ENCODE measurements at regions not wholly inside any gene's neighbourhood (a gene's known extent, or its start where the extent isn't known, plus 50 kb on each side); places are given as distances from the start of the nearest gene placed in this dataset.

GRCh38 chr4:148827781-148828180 is 385.6 kb upstream of the NR3C2 start:
- TF ChIP-seq, protein P1, sequence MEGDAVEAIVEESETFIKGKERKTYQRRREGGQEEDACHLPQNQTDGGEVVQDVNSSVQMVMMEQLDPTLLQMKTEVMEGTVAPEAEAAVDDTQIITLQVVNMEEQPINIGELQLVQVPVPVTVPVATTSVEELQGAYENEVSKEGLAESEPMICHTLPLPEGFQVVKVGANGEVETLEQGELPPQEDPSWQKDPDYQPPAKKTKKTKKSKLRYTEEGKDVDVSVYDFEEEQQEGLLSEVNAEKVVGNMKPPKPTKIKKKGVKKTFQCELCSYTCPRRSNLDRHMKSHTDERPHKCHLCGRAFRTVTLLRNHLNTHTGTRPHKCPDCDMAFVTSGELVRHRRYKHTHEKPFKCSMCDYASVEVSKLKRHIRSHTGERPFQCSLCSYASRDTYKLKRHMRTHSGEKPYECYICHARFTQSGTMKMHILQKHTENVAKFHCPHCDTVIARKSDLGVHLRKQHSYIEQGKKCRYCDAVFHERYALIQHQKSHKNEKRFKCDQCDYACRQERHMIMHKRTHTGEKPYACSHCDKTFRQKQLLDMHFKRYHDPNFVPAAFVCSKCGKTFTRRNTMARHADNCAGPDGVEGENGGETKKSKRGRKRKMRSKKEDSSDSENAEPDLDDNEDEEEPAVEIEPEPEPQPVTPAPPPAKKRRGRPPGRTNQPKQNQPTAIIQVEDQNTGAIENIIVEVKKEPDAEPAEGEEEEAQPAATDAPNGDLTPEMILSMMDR (IDR thresholded peaks at IDR 0.05; ENCODE audit: low read depth, low read length, missing control alignments), result no peak
- no peak overlapping the region for H3K4me3 ChIP-seq (replicated peaks; ENCODE audit: low read depth, low read length)
- DNase-seq (ENCODE audit: extremely low read depth, low read depth), result no peak

DNA sequence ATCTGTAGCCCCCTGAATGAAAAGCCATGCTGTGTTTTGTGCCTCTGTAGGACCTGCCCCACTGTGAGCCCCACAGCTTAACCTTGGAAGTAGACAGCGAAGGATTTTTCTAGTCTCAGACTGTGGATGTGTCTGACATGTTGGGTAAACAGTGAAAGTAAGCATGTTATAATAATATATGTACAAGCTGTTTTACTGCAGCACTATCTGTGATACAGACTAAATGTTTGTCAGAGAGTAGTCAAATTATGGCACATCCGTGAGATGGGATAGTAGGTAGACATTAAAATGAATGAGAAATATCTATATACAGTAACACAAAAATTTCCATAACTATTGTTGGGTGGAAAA is 381.2 kb upstream of the NR3C2 start:
- DNase-seq (ENCODE audit: extremely low read depth, low read depth), result no peak
- TF ChIP-seq, protein P1 (IDR thresholded peaks at IDR 0.05; ENCODE audit: low read depth, low read length, missing control alignments), result no peak
- no peak overlapping the region for H3K4me3 ChIP-seq (replicated peaks; ENCODE audit: low read depth, low read length)

- DNase-seq (ENCODE audit: extremely low read depth, low read depth), result no peak
- H3K4me3 ChIP-seq (replicated peaks; ENCODE audit: low read depth, low read length), result no peak overlapping the region
- TF ChIP-seq, protein P1 (IDR thresholded peaks at IDR 0.05; ENCODE audit: low read depth, low read length, missing control alignments), result no peak
Measured at GRCh38 chr4:148822572-148823418, 380.6 kb upstream of the NR3C2 start.

- TF ChIP-seq, protein P1 (IDR thresholded peaks at IDR 0.05; ENCODE audit: low read depth, low read length, missing control alignments), result no peak
- no peak for DNase-seq (ENCODE audit: extremely low read depth, low read depth)
- H3K4me3 ChIP-seq (replicated peaks; ENCODE audit: low read depth, low read length), result no peak overlapping the region
Measured at GRCh38 chr4:148814030-148814429, 371.8 kb upstream of the NR3C2 start.

DNA sequence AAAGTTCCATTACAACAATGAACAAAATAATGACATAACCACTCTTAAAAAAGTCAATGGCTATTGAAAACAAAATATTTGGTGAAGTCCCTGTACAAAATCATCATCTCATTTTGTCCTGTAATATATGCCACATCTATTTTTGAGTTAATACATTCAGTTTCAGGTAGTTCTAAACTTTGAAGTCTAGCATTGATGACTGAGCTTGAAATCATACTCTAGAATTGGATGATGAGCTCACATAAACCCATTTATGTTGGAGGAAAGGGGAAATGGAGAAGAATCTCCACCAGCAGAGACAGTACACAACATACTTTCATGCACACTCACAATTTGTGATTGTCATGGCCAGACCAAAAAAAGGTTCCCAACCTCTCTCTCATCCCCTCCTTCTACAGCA is 371.1 kb upstream of the NR3C2 start:
- TF ChIP-seq, protein P1 (IDR thresholded peaks at IDR 0.05; ENCODE audit: low read depth, low read length, missing control alignments), result no peak
- no peak overlapping the region for H3K4me3 ChIP-seq (replicated peaks; ENCODE audit: low read depth, low read length)
- DNase-seq (ENCODE audit: extremely low read depth, low read depth), result no peak

DNA sequence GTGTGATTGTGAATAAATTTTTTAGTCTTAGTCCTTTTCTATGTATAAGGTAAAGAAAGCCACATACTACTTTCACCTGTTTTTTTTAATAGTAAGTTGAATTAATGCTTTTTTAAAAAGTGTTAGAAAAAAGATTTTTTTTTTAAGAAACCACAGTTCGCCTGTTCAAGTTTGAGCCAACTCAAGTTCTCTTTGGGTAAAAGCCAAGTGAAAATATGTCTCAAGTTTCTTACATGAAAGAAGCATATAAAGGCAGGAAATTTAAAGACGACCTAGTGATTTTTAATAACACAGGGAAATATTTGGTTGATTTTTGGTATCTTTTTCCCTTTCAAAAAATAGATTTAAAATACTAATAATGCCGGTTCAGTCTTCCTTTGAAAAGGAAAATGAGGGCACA is 369.9 kb upstream of the NR3C2 start:
- DNase-seq (ENCODE audit: extremely low read depth, low read depth), result no peak
- H3K4me3 ChIP-seq (replicated peaks; ENCODE audit: low read depth, low read length), result no peak overlapping the region
- TF ChIP-seq, protein P1 (IDR thresholded peaks at IDR 0.05; ENCODE audit: low read depth, low read length, missing control alignments), result no peak

DNA sequence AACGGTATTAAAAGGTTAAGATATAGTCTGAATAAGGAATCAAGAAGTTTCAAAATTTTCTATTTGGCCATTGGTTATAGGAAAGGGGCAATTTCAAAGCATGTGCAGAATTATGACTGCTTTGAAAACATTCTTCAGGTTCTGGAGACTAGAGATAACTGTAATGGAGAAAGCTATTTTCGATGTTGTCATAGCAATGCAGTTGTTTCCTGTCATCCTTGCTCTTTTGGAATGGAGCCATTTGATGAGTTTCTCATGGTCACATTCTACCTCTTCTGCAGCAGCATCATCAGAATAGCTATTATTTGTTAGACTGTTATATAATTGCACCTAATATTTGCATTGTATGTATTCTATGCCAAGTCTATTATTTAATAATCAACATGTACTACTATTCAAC is 368.2 kb upstream of the NR3C2 start:
- H3K4me3 ChIP-seq (replicated peaks; ENCODE audit: low read depth, low read length), result no peak overlapping the region
- no peak for DNase-seq (ENCODE audit: extremely low read depth, low read depth)
- TF ChIP-seq, protein P1 (IDR thresholded peaks at IDR 0.05; ENCODE audit: low read depth, low read length, missing control alignments), result no peak

All from HFF-Myc (cell line).